ENCODE measurements at regions not wholly inside any gene's neighbourhood (a gene's known extent, or its start where the extent isn't known, plus 50 kb on each side); places are given as distances from the start of the nearest gene placed in this dataset.

DNA sequence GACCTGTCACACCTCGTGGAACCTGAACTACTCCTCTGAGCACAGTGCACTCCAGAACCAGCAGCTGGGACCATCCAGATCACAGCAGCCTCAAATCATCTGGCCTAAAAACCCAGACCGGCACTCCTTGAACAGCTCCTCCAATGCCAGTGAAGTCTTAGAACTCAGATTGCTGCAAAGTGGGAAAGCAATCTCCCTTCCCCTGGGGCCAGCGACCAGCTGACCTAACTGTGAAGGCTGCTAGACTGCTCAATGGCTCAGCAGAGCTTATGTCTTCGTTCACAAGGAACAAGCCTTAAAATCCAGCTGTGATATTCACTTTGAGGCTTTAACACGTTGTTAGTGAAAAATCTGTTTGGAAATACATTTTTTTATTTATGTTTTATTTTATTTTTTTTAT is 243.2 kb downstream of the ANKRD60 start:
- TF ChIP-seq POLR2AphosphoS5 (IDR thresholded peaks at IDR 0.05) (no peak), CTCF (IDR thresholded peaks at IDR 0.05) (no peak), POLR2A (IDR thresholded peaks at IDR 0.05) (no peak)

All from breast epithelium (tissue), 3 donors.